HepG2 (cell line): ENCODE measurements at regions not wholly inside any gene's neighbourhood (a gene's known extent, or its start where the extent isn't known, plus 50 kb on each side); places are given as distances from the start of the nearest gene placed in this dataset.

Experiments
- ATAC-seq: fragments of 200-7000 bp; cut with Tn5 transposase; 3 replicates; pipeline ENCODE4 v1.9.1; 2020; ENCODE audit warnings: mild to moderate bottlenecking, moderate library complexity
- BruUV-seq: library from RNA; stranded (reverse); fragments of 400-500 nt; replicated peaks from 2 replicates; lab custom pipeline; 2021; lab: Mats Ljungman, UMichigan
- CTCF ChIA-PET: fragments of 300-600 bp; formaldehyde crosslinking; extraction: SDS; loops from one replicate; lab custom pipeline; 2021; ENCODE audit warnings: low total read pairs, inconsistent platforms, low intra/inter-chr PET ratio; lab: Yijun Ruan, JAX
- POLR2A ChIA-PET: fragments of 350-600 bp; sonication (Branson Sonifier 250); formaldehyde crosslinking; loops from one replicate; lab custom pipeline; 2020; ENCODE audit warnings: antibody characterized with exemption, inconsistent platforms; lab: Yijun Ruan, JAX
- DNase-seq: peaks from one replicate; pipeline ENCODE4 v3.0.0-alpha.2; 2015; ENCODE audit warnings: low spot score
- FAIRE-seq: peaks from 3 replicates; lab custom pipeline; 2011; peaks lifted over from hg19 to GRCh38; lab: Jason Lieb, UNC
- H2AFZ ChIP-seq: one replicate; pipeline ENCODE4 v1.6.1; 2011; ENCODE audit warnings: low read length, inconsistent platforms
- H3K27ac ChIP-seq: fragments of 300-600 bp; 3 replicates; pipeline ENCODE4 v1.8.0; 2011; ENCODE audit warnings: mixed run types, mild to moderate bottlenecking, mixed read lengths, low read length, inconsistent platforms; ENCODE audit not compliant: insufficient read depth; ENCODE audit errors: extremely low read length
- H3K27me3 ChIP-seq, 2 experiments: fragments of 200-600 bp in 1 of 2; 2 replicates in 1 of 2; 3 replicates in 1 of 2; pipeline versions ENCODE4 v1.6.0 to v1.8.0; 2011; ENCODE audit warnings: low read length in 2 of 2, mild to moderate bottlenecking in 2 of 2, moderate library complexity in 2 of 2, inconsistent platforms in 1 of 2; ENCODE audit not compliant: insufficient read depth in 2 of 2, control insufficient read depth in 1 of 2
- H3K36me3 ChIP-seq, 2 experiments: fragments of 200-600 bp in 1 of 2; replicated peaks in 1 of 2; 2 replicates in 1 of 2; 3 replicates in 1 of 2; pipeline versions ENCODE4 v1.5.1 to v1.8.0; 2011; ENCODE audit warnings: low read length in 2 of 2, inconsistent platforms in 1 of 2; ENCODE audit not compliant: insufficient read depth in 2 of 2, control insufficient read depth in 1 of 2
- H3K4me1 ChIP-seq: 2 replicates; pipeline ENCODE4 v1.5.1; 2012; ENCODE audit warnings: low read length, inconsistent platforms; ENCODE audit not compliant: insufficient read depth
- H3K4me2 ChIP-seq: 2 replicates; pipeline ENCODE4 v1.6.0; 2011; ENCODE audit warnings: low read depth, low read length, inconsistent platforms
- H3K4me3 ChIP-seq, 3 experiments: fragments of 200-600 bp in 1 of 3; sonication (generic), shearing (Covaris generic) in 1 of 3; replicated peaks in 1 of 3; 2 replicates each; pipeline ENCODE4 v1.5.1; 2011 to 2016; ENCODE audit warnings: low read length in 3 of 3, inconsistent platforms in 2 of 3, low read depth in 2 of 3, mild to moderate bottlenecking in 2 of 3, control low read depth in 1 of 3, mixed read lengths in 1 of 3; ENCODE audit not compliant: insufficient read depth in 1 of 3
- H3K79me2 ChIP-seq: one replicate; pipeline ENCODE4 v1.6.1; 2011; ENCODE audit warnings: low read length, inconsistent platforms; ENCODE audit not compliant: insufficient read depth
- H3K9ac ChIP-seq: 2 replicates; pipeline ENCODE4 v1.6.0; 2011; ENCODE audit warnings: mild to moderate bottlenecking, low read depth, low read length, inconsistent platforms; ENCODE audit not compliant: insufficient read depth
- H3K9me3 ChIP-seq: 2 replicates; pipeline ENCODE4 v1.5.1; 2012; ENCODE audit warnings: mild to moderate bottlenecking, low read length
- H4K20me1 ChIP-seq: 2 replicates; pipeline ENCODE4 v1.6.0; 2011; ENCODE audit warnings: inconsistent platforms, mild to moderate bottlenecking, low read length, moderate library complexity; ENCODE audit not compliant: insufficient read depth
- CAMTA2 ChIP-seq: sonication (generic); formaldehyde crosslinking; IDR thresholded peaks from 2 replicates; pipeline ENCODE4 v1.4.0; 2020; ENCODE audit warnings: mild to moderate bottlenecking, missing genetic modification reagents, borderline replicate concordance
- GATAD1 ChIP-seq: IDR thresholded peaks from 2 replicates; pipeline ENCODE4 v1.6.1; 2016; ENCODE audit warnings: missing genetic modification reagents, missing compliant biosample characterization
- GZF1 ChIP-seq: sonication (generic); formaldehyde crosslinking; IDR thresholded peaks from 2 replicates; pipeline ENCODE4 v1.5.1; 2020; ENCODE audit warnings: mild to moderate bottlenecking, missing genetic modification reagents
- KAT7 ChIP-seq: IDR thresholded peaks from 2 replicates; pipeline ENCODE4 v1.6.1; 2018; ENCODE audit warnings: borderline replicate concordance, missing compliant biosample characterization
- MZF1 ChIP-seq: sonication (generic); formaldehyde crosslinking; IDR thresholded peaks from 2 replicates; pipeline ENCODE4 v1.8.1; 2023; ENCODE audit warnings: mild to moderate bottlenecking, missing genetic modification reagents, borderline replicate concordance
- RBM22 ChIP-seq: fragments of 200-400 bp; formaldehyde crosslinking; optimal IDR thresholded peaks from 2 replicates; pipeline ENCODE3; 2017; ENCODE audit warnings: mild to moderate bottlenecking, low read length, moderate library complexity
- SALL1 ChIP-seq: sonication (generic); formaldehyde crosslinking; IDR thresholded peaks from 2 replicates; pipeline ENCODE4 v1.8.0; 2022; ENCODE audit warnings: mild to moderate bottlenecking, missing genetic modification reagents
- ZBTB38 ChIP-seq: sonication (generic); formaldehyde crosslinking; IDR thresholded peaks from 2 replicates; pipeline ENCODE4 v1.5.1; 2020; ENCODE audit warnings: mild to moderate bottlenecking, missing genetic modification reagents
- ZFP36L2 ChIP-seq: sonication (generic); formaldehyde crosslinking; IDR thresholded peaks from 2 replicates; pipeline ENCODE4 v1.4.0; 2020; ENCODE audit warnings: missing genetic modification reagents
- ZNF124 ChIP-seq: sonication (generic); formaldehyde crosslinking; IDR thresholded peaks from 2 replicates; pipeline ENCODE4 v1.4.0; 2020; ENCODE audit warnings: missing genetic modification reagents
- ZNF441 ChIP-seq: sonication (generic); formaldehyde crosslinking; IDR thresholded peaks from 2 replicates; pipeline ENCODE4 v1.7.0; 2021; ENCODE audit warnings: missing genetic modification reagents, borderline replicate concordance
- ZNF672 ChIP-seq: sonication (generic); formaldehyde crosslinking; IDR thresholded peaks from 2 replicates; pipeline ENCODE4 v1.8.1; 2022; ENCODE audit warnings: missing genetic modification reagents
- ZSCAN21 ChIP-seq: sonication (generic); formaldehyde crosslinking; IDR thresholded peaks from 2 replicates; pipeline ENCODE4 v1.8.0; 2022; ENCODE audit warnings: mild to moderate bottlenecking, missing genetic modification reagents, moderate library complexity, borderline replicate concordance
- WGBS: methylation state at CpG from one replicate; pipeline ENCODE4 v1.1.6; 2017; ENCODE audit warnings: low lambda C conversion rate; 5-methylcytosine and 5-hydroxymethylcytosine counted together
- in situ Hi-C: cut with HindIII; loops from 2 replicates; pipeline ENCODE4 v1.10.0; 2017; ENCODE audit warnings: low pct_unique_long_range_greater_than_20kb; ENCODE audit not compliant: extremely low pct_ligation_motif_present
- intact Hi-C: fragments of 100-400 bp; cut with micrococcal nuclease; formaldehyde crosslinking; loops from one replicate; pipeline ENCODE4 v1.10.0; 2022; ENCODE audit not compliant: unreplicated experiment
- TF ChIP-seq, protein P1 (sequence below): sonication (generic); formaldehyde crosslinking; IDR thresholded peaks from 2 replicates; pipeline ENCODE4 v1.4.0; 2020; ENCODE audit warnings: mild to moderate bottlenecking, missing genetic modification reagents
- TF ChIP-seq, protein P2 (sequence below): sonication (generic); formaldehyde crosslinking; IDR thresholded peaks from 2 replicates; pipeline ENCODE4 v1.8.0; 2022; ENCODE audit warnings: missing genetic modification reagents, mild to moderate bottlenecking, borderline replicate concordance

DNA sequence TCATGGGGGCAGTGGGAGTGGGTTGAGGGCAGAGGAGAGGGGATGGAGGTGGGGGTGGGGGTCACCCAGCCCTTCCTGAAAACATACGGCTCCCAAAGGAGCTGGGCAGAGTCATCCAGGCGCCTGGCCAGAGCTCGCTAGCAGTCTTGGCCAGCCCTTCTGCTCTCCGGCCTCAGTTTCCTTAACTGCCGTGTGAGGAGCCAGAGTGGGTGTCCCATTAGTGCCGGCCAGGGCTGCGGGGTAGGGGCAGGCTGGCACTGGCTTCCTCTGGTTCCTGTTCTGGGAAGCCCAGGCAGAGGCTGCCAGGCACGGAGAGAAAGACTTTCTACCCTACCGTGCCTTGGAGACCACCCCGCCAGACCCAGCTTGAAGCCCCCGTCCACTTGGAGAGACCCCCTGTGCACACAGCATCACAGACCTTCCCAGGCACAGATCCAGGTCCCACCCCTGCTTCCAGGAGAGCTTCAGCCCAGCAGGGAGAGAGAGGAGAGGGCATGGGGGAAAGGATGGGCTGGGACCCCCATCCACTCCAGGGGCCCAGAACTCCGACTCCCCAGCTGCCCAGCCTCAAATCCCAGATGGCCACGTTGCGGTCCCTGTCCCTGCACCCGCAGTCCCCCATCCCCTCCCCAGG, 93.3 kb downstream of the RFLNA start:
- Histone ChIP-seq H3K36me3 (peaks cover 9 to 17% of the 10 kb centered on the region in 2 experiments; a peak in 4 of 5 replicates), H3K9ac (peak overlapping the region; percentile 71), H3K27me3 (no peaks in the 10 kb centered on the region), H3K9me3 (no peaks in the 10 kb centered on the region), H3K4me1 (peaks cover 32% of the 10 kb centered on the region), H4K20me1 (peaks cover 9% of the 10 kb centered on the region; the same call in 1 of the 2 replicates), H3K27ac (peak overlapping the region; percentile 46)
- no TSS peak for BruUV-seq
- ATAC-seq (no peak), FAIRE-seq (no peak)
- POLR2A ChIA-PET: interaction anchor here (0.7 to 2.7 kb wide), 5 partner anchors 11 to 180 kb away, joined by 3 to 11 read pairs (median 5); no protein-coding TSS in a partner anchor
- WGBS: 7% methylated on average over 3 of the region's 15 CpGs
- TF ChIP-seq GZF1 (CRISPR knock-in tag) (peak; percentile 8; the same call in 1 of the 2 replicates), CAMTA2 (CRISPR knock-in tag) (no peak), RBM22 (peak; percentile 7), ZNF441 (0 out of 2 replicates have a peak, but pooled peaks have one; percentile 19), SALL1 (no peak)
- TF ChIP-seq, all 625 proteins: peak for 3
- H3K4me2 ChIP-seq: peak overlapping the region; percentile 95
- intact Hi-C loops: loop anchor here (2.0 kb wide), 1 partner anchor 35 kb away; no protein-coding TSS in a partner anchor
- CTCF ChIA-PET: no interaction called here
- peaks cover 2% of the 10 kb centered on the region for H3K79me2 ChIP-seq
- H3K4me3 ChIP-seq: peak overlapping the region; percentile 56 to 84 (median 72)
- H2AFZ ChIP-seq: no peak overlapping the region
- no peak for DNase-seq
- in situ Hi-C loops: no loop called here

DNA sequence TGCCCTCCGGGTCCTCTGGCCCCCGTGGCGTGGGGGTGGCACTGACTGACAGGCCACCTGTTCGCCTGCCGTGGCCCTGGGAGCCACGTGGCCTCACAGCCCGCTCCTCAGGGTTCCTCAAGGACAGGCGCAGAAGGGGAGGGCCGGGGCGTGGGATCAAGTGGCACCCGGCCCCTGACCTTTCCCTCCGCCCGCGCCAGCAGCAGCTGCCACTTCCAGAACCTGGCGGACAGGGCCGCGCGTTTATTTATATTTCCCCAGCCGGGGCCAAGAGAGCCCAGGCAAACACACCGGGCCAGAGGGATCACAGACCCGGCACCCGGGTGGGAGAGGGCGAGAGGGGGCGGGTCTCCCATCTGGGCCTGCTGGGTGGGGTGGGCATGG, 92.6 kb downstream of the RFLNA start:
- Histone ChIP-seq H3K27me3 (no peaks in the 10 kb centered on the region), H4K20me1 (peaks cover 9% of the 10 kb centered on the region; the same call in 1 of the 2 replicates), H3K9ac (0 out of 2 replicates have a peak overlapping the region, but pooled peaks have one; percentile 27), H2AFZ (no peak overlapping the region), H3K9me3 (no peaks in the 10 kb centered on the region), H3K4me2 (peak overlapping the region; percentile 95), H3K27ac (peak overlapping the region; percentile 38), H3K79me2 (peaks cover 2% of the 10 kb centered on the region), H3K4me3 (peak overlapping the region; percentile 56 to 84 (median 72)), H3K4me1 (peaks cover 32% of the 10 kb centered on the region), H3K36me3 (peaks cover 10 to 22% of the 10 kb centered on the region in 2 experiments; a peak in 4 of 5 replicates)
- in situ Hi-C loops: no loop called here
- ATAC-seq (peak; percentile 9), FAIRE-seq (no peak), DNase-seq (peak; percentile 37)
- POLR2A ChIA-PET: interaction anchor here (0.7 kb wide), 1 partner anchor 180 kb away, joined by 4 read pairs; no protein-coding TSS in a partner anchor
- no TSS peak for BruUV-seq
- intact Hi-C loops: no loop called here
- 1% methylated on average over 8 of the region's 24 CpGs for WGBS
- CTCF ChIA-PET: no interaction called here
- peak; percentile 54; the same call in 1 of the 2 replicates for TF ChIP-seq ZBTB38 (CRISPR knock-in tag)
- no peak for TF ChIP-seq ZNF124 (CRISPR knock-in tag)
- TF ChIP-seq ZNF672 (CRISPR knock-in tag): no peak
- TF ChIP-seq, protein P1, sequence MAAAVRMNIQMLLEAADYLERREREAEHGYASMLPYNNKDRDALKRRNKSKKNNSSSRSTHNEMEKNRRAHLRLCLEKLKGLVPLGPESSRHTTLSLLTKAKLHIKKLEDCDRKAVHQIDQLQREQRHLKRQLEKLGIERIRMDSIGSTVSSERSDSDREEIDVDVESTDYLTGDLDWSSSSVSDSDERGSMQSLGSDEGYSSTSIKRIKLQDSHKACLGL (CRISPR knock-in tag): peak; percentile 87; the same call in 1 of the 2 replicates
- no peak for TF ChIP-seq KAT7 (CRISPR knock-in tag)
- TF ChIP-seq, protein P2, sequence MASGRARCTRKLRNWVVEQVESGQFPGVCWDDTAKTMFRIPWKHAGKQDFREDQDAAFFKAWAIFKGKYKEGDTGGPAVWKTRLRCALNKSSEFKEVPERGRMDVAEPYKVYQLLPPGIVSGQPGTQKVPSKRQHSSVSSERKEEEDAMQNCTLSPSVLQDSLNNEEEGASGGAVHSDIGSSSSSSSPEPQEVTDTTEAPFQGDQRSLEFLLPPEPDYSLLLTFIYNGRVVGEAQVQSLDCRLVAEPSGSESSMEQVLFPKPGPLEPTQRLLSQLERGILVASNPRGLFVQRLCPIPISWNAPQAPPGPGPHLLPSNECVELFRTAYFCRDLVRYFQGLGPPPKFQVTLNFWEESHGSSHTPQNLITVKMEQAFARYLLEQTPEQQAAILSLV (CRISPR knock-in tag): no peak
- TF ChIP-seq MZF1 (CRISPR knock-in tag): no peak
- TF ChIP-seq ZFP36L2: no peak
- 0 out of 2 replicates have a peak, but pooled peaks have one; percentile 34 for TF ChIP-seq ZSCAN21
- TF ChIP-seq GATAD1 (CRISPR knock-in tag): no peak
